ENCODE measurements at regions not wholly inside any gene's neighbourhood (a gene's known extent, or its start where the extent isn't known, plus 50 kb on each side); places are given as distances from the start of the nearest gene placed in this dataset.
"Not testable (repeated sequence)": the region's sequence is repeated elsewhere in the genome, so short reads cannot be mapped to it uniquely, and the experiment has no call there.

DNA sequence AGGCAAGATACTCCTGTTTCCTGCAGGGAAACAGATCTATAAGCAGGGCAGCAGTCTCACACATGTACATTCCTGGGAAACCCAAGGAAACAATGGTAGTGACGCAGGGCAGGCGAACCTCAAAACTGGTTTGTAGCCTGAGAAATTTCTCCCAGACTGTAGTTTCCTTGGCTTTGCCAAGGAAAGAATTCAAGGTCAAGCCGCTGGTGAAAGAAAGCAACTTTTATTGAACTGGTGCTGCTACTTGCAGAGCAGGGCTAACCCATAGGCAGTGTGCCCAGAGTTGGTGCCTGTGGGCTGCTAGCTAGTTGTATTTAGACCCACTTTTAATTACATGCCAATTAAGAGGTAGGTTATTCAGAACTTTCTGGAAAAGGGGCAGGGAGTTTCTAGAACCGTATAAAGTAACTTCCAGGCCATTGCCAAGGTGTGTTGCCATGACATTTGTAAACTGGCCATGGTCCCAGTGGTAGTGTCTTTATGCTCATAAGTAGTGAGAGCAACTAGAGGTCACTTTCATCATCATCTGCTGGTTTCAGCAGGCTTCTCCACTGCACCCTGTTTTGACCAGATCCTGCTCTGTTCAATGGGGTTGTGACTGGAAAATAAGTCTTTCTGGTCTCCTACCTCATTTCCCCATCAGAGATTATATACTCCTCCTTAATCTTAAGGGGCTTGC lies 89.7 kb downstream of the PPIAL4C start:
- H3K27me3 ChIP-seq (ENCODE audit: low read length); H3K4me2 ChIP-seq (ENCODE audit: low read length); intact Hi-C loops (cut with micrococcal nuclease); POLR2A ChIA-PET (ENCODE audit: unreplicated experiment); H4K20me1 ChIP-seq (ENCODE audit: low read length); BruUV-seq (replicated peaks); H3K9ac ChIP-seq (ENCODE audit: low read length); H2AFZ ChIP-seq (ENCODE audit: low read length); H3K4me1 ChIP-seq (ENCODE audit: insufficient read depth, low read length); H3F3A ChIP-seq (ENCODE audit: low read length, unreplicated experiment); H3K27ac ChIP-seq (ENCODE audit: low read length); H3K9me3 ChIP-seq (ENCODE audit: low read length); DNase-seq; H3K9me2 ChIP-seq (replicated peaks; ENCODE audit: low read length); H3K4me3 ChIP-seq (ENCODE audit: low read length); H3K36me3 ChIP-seq (ENCODE audit: low read depth, low read length); H3K79me2 ChIP-seq (ENCODE audit: low read length); CTCF ChIA-PET; ATAC-seq: not testable (repeated sequence)

DNA sequence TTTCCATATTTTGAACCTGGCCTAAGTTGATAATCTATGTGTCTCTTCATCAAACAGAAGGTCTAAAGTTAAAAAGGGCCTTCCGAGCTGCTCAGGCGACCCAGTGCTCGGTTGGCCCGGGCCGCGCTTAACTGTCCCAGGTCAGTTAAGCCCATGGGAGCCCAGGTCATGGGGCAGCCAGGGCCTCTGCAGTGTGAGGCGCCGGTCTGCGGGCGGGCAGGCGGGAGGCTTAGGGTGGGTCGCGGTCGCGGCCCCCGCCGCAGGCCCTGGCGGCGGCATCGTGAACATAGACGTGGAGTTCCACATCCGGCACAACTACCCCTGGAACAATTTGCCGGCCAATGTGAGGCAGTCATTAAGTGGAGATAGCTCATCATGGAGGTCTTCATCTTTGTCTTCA lies 91.3 kb downstream of the PPIAL4C start:
- H3K36me3 ChIP-seq (ENCODE audit: low read depth, low read length); POLR2A ChIA-PET (ENCODE audit: unreplicated experiment); H3K4me2 ChIP-seq (ENCODE audit: low read length); intact Hi-C loops (cut with micrococcal nuclease); H4K20me1 ChIP-seq (ENCODE audit: low read length); ATAC-seq; H3F3A ChIP-seq (ENCODE audit: low read length, unreplicated experiment); CTCF ChIA-PET; H3K27ac ChIP-seq (ENCODE audit: low read length); H3K27me3 ChIP-seq (ENCODE audit: low read length); H3K4me3 ChIP-seq (ENCODE audit: low read length); H3K9me2 ChIP-seq (replicated peaks; ENCODE audit: low read length); H2AFZ ChIP-seq (ENCODE audit: low read length); DNase-seq; BruUV-seq (replicated peaks); H3K9me3 ChIP-seq (ENCODE audit: low read length); H3K79me2 ChIP-seq (ENCODE audit: low read length); H3K9ac ChIP-seq (ENCODE audit: low read length); H3K4me1 ChIP-seq (ENCODE audit: insufficient read depth, low read length): not testable (repeated sequence)

DNA sequence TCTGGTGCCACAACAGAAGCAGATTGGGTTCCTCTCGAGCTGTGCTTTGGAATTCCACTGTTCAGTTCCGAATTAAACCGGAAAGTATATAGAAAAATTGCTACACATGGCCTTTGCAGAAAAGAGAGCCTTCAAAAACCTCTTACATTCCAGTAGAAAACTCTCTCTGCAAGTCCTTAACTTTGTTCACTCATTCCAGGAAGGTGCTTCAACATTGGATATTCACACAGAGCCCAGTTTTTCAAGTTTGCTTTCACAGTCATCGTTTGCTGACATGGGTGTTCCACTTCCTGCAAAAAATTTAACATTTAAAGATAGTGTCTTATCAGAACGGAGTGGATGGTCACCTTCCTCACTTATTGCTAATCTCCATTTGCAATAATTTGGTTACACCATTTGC lies 93.7 kb downstream of the PPIAL4C start:
- ATAC-seq; DNase-seq; CTCF ChIA-PET; H3K36me3 ChIP-seq (ENCODE audit: low read depth, low read length); H3K9me3 ChIP-seq (ENCODE audit: low read length); H3K9ac ChIP-seq (ENCODE audit: low read length); H3K4me2 ChIP-seq (ENCODE audit: low read length); H4K20me1 ChIP-seq (ENCODE audit: low read length); H3F3A ChIP-seq (ENCODE audit: low read length, unreplicated experiment); H3K4me3 ChIP-seq (ENCODE audit: low read length); H3K27me3 ChIP-seq (ENCODE audit: low read length); H3K79me2 ChIP-seq (ENCODE audit: low read length); H3K9me2 ChIP-seq (replicated peaks; ENCODE audit: low read length); BruUV-seq (replicated peaks); H3K27ac ChIP-seq (ENCODE audit: low read length); H3K4me1 ChIP-seq (ENCODE audit: insufficient read depth, low read length); intact Hi-C loops (cut with micrococcal nuclease); H2AFZ ChIP-seq (ENCODE audit: low read length); POLR2A ChIA-PET (ENCODE audit: unreplicated experiment): not testable (repeated sequence)

DNA sequence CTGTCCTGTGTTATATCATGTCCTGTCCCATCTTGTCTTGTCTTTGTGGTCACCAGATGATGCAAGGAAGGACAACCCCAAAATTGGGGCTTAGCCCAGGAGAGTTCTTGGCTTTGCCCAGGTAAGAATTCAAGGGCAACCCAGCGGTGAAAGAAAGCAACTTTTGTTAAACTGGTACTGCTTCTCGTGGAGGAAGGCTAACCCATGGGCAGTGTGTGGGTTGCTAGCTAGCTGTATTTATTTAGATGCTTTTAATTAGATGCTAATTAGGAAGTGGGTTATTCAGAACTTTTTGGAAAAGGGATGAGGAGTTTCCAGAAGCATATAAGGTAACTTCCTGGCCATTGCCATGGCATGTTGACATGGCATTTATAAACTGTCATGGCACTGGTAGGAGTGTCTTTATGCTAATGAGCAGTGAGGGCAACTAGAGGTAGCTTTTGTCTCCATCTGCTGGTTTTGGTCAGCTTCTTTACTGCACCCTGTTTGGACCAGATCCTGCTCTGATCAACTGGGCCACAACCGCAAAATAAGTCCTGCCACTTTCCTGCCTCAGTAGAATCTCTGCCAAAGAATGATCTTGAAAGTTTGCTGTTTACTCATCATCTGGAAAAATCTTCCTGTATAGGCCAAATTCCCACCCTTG lies 95.8 kb upstream of the FCGR1A start:
- H3K4me3 ChIP-seq (ENCODE audit: low read length); BruUV-seq (replicated peaks); H3K36me3 ChIP-seq (ENCODE audit: low read depth, low read length): not testable (repeated sequence)

DNA sequence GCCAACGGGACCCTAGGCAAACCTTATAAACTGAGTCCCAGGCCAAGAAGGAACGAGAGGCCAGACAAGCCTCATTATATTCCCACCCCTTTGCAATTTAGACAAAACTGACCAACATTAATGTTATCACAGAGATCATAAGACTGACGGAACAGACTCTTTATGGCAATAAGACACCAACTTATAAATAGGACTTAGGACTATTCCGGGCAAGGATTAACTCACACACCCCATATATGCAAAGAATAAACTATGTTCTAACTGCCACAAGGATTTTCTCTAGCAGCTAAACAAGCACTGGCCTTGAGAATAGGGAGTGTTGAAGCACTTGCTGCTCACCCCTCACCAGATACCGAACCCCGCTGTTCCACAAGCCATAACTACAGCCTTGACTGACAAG lies 91.1 kb upstream of the FCGR1A start:
- intact Hi-C loops (cut with micrococcal nuclease); H3K27ac ChIP-seq (ENCODE audit: low read length); ATAC-seq; H3K4me1 ChIP-seq (ENCODE audit: insufficient read depth, low read length); DNase-seq; H2AFZ ChIP-seq (ENCODE audit: low read length); POLR2A ChIA-PET (ENCODE audit: unreplicated experiment); H3K27me3 ChIP-seq (ENCODE audit: low read length); H3K9me3 ChIP-seq (ENCODE audit: low read length); H3K79me2 ChIP-seq (ENCODE audit: low read length); H3K36me3 ChIP-seq (ENCODE audit: low read depth, low read length); CTCF ChIA-PET; BruUV-seq (replicated peaks); H3K4me3 ChIP-seq (ENCODE audit: low read length); H3F3A ChIP-seq (ENCODE audit: low read length, unreplicated experiment); H3K9ac ChIP-seq (ENCODE audit: low read length); H3K4me2 ChIP-seq (ENCODE audit: low read length); H4K20me1 ChIP-seq (ENCODE audit: low read length); H3K9me2 ChIP-seq (replicated peaks; ENCODE audit: low read length): not testable (repeated sequence)

More for the DNA sequence above, 95.8 kb upstream of the FCGR1A start:
- peak; percentile 88 for ATAC-seq
- intact Hi-C loops (cut with micrococcal nuclease); DNase-seq; H3K79me2 ChIP-seq (ENCODE audit: low read length); CTCF ChIA-PET; H3K9me2 ChIP-seq (replicated peaks; ENCODE audit: low read length); H3F3A ChIP-seq (ENCODE audit: low read length, unreplicated experiment); H4K20me1 ChIP-seq (ENCODE audit: low read length); POLR2A ChIA-PET (ENCODE audit: unreplicated experiment); H3K4me1 ChIP-seq (ENCODE audit: insufficient read depth, low read length); H3K9me3 ChIP-seq (ENCODE audit: low read length); H3K27me3 ChIP-seq (ENCODE audit: low read length); H3K9ac ChIP-seq (ENCODE audit: low read length); H2AFZ ChIP-seq (ENCODE audit: low read length); H3K4me2 ChIP-seq (ENCODE audit: low read length); H3K27ac ChIP-seq (ENCODE audit: low read length): not testable (repeated sequence)

DNA sequence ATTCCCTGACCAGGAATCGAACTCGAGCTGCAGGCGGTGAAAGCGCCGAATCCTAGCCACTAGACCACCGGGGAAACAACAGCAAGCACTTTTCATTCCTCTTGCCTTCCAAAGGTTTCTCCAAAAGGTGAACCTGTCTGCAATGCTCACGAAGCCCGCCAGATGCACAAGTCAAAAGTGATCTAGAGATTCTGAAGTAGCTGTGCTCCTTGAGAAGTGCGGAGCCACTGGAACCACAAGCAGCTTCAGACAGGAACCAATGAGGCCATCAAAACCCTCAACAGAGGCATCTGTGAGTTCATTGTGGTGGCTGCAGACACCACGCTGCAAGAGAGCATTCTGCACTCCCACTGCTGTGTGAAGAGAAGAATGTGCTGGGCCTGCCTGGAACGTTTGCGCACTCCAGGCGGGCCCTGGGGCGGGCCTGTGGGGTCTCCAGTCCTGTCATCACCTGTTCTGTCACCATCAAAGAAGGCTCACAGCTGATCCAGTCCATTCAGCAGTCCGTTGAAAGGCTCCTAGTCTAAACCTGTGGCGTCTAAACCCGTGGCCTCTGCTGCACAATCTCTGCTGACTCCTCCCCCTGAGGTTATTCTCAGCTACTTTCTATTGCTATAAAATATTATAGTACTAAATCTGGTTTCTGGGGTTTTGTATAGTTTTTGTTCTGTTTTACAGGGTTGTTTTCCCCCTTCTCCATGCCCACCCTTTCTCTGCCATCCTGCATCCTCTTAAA lies 89.5 kb upstream of the FCGR1A start:
- H3K9ac ChIP-seq (ENCODE audit: low read length); H3K4me3 ChIP-seq (ENCODE audit: low read length): not testable (repeated sequence)

More for the DNA sequence above, 89.5 kb upstream of the FCGR1A start:
- H2AFZ ChIP-seq (ENCODE audit: low read length); H3K9me2 ChIP-seq (replicated peaks; ENCODE audit: low read length); intact Hi-C loops (cut with micrococcal nuclease); H3K79me2 ChIP-seq (ENCODE audit: low read length); H3K4me1 ChIP-seq (ENCODE audit: insufficient read depth, low read length); DNase-seq; CTCF ChIA-PET; H3K9me3 ChIP-seq (ENCODE audit: low read length); H4K20me1 ChIP-seq (ENCODE audit: low read length); H3K27me3 ChIP-seq (ENCODE audit: low read length); H3K36me3 ChIP-seq (ENCODE audit: low read depth, low read length); POLR2A ChIA-PET (ENCODE audit: unreplicated experiment); ATAC-seq; H3F3A ChIP-seq (ENCODE audit: low read length, unreplicated experiment); BruUV-seq (replicated peaks); H3K4me2 ChIP-seq (ENCODE audit: low read length); H3K27ac ChIP-seq (ENCODE audit: low read length): not testable (repeated sequence)
